ENCODE measurements at regions not wholly inside any gene's neighbourhood (a gene's known extent, or its start where the extent isn't known, plus 50 kb on each side); places are given as distances from the start of the nearest gene placed in this dataset.

DNA sequence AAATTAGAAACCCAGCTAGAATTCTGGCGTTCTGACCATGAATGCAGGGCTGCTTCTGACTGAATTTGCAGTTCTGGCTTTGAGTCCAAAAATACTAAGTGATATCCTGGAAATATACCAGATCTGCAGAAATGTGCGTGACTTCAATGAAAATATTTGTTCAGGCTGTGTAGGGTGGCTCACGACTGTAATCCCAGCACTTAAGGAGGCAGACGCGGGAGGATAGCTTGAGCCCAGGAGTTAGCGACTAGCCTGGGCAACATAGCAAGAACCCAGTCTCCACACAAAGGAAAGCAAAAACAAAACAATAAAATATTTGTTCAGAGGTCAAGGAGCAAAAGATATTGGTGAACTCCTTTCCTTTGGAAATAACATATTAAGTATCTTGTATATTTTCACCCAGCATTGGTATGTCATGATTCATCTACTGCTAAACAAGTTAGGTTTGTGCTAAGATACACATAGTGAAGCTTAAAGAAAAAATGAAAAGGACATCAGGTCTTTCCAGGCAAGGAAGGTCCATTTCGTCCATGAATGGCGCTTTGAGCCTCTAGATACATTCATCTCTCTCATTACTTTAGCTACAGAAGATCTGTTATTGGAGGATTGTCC, 239.2 kb downstream of the CMPK2 start:
- DNase-seq (ENCODE audit: low read depth) = no peak

DNA sequence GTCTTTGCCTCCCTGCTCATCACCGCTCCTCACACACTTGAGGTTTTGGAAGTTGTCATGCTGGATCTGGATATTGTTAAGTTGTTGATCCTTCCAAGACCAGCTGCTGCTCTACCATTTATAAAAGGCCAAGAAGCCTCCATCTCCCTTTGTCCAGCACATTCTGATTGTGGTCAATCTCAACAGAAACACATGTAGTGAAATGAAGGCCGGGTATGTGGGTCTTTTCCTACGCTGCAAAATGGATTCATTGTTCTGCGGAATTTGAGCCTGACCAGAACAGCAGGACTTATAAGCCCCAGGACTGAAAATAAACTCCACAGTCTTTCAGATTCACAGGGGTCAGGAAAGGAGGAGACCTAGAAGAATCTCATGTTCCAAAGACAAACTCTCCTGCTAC, 238.4 kb downstream of the CMPK2 start:
- DNase-seq (ENCODE audit: low read depth) = no peak

DNA sequence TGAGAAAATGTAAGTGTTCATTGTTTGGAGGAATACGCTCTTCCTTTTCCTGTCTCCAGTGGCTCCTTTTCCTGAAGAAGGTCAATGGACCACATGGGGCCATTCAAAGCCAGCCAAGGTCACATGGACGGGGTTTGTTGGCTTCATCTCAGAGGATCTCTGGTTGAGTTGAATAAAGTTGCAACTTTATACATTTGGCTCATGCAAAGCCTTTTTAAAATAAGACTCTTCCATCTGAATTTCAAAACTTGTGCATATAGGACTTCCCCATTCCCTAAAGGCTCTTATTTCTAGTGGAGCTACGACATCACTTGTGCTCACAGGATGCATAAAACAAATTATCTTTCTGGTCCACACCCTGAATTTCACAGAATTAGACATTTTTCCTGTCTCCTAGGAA, 235.5 kb downstream of the CMPK2 start:
- no peak for DNase-seq (ENCODE audit: low read depth)

DNA sequence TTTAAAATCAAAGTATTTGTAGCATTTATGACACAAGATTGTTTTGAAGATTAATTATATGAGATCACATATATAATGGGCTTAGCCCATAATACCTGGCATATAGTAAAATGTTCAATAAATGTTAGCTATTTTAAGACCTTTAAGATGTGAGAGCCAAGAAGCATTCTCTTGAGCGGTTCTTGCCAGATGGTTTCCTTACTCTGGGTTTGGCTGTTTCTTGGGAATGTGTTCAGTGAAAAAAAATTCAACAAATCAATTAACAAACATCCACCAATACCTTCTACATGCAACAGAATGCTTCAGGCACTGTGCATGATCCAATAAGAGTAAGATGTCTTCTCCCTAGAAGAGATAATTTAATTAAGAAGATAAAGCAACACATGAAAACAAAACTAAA, 230.4 kb downstream of the CMPK2 start:
- no peak for DNase-seq (ENCODE audit: low read depth)

DNA sequence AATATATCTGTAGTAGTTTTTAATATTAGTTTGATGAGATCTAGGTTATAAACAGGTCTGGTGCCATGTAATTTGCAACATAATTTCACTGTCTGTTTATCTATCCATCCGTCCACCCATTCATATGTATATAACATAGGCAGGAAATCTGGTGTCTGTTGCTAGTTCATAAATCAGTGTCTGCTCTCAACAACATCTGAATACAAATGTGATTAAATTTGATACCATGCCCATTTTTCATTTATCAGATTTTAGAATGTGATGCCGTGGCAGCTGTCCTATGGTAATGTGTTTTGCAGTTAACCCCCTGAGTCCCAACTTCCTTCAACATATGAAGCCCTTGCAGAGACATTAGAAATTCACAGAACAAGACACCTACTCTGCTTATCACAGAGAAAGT, 228.4 kb downstream of the CMPK2 start:
- no peak for DNase-seq (ENCODE audit: low read depth)

DNA sequence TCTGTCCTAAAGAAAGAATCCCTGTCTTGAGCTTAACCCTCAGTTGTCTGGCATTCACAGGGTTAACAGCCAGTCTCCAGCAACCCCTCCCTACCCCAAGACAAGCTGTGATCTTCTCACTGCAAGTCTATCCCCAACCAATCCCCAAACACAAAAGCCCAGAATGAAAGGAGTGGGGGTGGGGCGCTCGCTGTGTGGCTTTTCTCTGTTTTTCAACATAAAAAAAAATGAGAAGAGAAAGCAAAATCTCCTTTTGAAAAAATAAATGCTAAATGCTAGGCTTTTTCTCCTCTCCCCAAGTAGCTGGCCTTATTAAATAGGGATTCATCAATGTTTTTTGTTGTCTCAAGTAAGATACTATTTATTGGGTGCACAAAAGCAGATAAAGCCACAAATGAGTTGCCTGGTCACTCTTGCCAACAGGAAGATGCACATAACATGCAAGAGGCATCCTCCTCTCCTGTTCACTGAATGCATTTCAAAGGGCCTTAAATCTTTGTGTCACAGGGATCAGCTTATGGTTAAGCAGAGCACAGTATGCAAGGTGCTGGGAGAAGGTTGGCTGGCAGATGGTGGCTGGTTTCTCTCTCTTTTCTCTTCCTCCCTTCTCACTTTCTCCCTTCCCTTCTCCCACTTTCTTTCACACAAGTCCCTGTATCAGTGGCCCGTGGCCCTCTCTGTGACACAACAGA, 225.6 kb downstream of the CMPK2 start:
- no peak for DNase-seq (ENCODE audit: low read depth)

DNA sequence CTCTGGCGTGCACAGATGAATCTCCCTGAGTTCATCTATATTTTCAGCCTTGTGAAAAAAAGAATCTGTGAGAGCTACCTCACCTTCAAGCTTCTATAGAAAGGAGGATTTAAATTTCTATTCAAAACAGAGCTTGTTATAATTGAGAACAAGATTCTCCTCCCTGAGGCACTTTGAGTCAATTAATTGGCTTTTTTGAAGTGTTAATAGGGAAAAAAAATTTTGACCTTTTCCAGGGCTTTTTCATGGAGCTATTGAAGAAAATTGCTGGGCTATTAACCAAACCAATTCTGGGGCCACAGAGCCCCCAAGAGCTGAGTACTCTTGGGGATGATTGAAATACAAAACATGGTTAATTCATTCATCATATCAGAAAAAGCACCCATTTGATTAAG, 225.1 kb downstream of the CMPK2 start:
- DNase-seq (ENCODE audit: low read depth) = no peak

DNA sequence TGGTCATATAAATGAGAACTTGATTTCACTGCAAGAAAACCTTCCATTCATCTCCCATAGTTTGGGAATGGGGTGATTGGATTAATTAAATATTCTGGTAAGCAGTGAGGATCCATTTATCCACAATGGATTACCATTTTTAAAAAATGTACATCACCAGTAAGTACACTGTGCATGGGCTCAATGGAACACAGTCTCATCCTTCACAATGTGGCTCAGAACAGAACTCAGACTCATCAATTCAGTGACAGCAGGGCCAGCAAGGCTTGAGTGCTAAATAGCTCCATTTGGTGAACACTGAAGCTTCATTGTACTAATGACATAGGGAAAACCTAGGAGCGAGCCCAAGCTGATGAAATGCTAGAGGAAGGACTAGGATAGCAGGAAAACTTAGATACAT, 223.8 kb downstream of the CMPK2 start:
- DNase-seq (ENCODE audit: low read depth) = no peak

DNA sequence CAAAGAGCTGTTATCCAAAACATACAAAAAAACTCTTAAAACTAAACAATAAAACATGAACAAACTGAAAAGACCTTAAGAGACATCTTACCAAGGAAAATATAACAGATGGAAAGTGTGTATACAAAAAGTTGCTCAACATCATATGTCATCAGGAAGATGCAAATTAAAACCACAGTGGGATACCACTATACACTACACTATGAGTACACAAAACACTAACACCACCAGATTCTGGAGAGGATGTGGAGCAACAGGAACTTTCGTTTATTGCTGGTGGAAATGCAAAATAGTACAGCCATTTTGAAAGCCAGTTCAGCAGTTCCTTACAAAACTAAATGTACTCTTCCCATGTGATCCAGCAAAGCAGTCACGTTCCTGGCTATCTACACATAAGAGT, 221.4 kb downstream of the CMPK2 start:
- DNase-seq (ENCODE audit: low read depth) = no peak

DNA sequence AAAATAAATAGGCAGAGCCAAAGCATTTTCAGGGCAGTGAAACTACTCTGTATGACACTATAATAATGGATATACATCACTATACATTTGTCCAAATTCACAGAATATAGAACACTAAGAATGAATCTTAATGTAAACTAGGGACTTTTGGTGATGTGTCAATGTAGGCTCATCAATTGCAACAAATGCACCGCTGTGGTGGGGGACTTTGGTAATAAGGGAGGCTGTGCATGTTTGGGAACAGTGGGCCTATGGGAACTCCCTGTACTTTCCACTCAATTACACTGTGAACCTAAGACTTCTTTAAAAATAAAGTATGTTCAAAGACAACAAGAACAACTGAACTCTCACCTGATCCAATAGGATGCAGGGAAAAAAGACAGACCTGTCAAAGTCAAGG, 220.7 kb downstream of the CMPK2 start:
- no peak for DNase-seq (ENCODE audit: low read depth)

DNA sequence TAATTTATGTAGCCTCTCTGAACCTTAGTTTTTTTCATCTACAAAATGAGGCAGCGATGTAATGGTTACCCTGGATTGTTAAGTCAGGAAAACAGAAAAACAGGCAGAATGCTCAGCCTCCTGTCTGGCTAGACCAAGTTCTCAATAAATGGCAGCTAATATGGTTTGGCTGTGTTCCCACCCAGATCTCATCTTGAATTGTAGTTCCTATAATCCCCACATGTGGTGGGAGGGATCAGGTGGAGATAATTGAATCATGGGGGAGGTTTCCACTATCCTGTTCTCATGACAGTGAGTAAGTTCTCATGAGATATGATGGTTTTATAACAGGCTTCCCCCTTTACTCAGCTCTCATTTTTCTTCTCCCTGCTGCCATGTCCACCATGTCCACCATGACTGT, 220.0 kb downstream of the CMPK2 start:
- DNase-seq (ENCODE audit: low read depth) = no peak

DNA sequence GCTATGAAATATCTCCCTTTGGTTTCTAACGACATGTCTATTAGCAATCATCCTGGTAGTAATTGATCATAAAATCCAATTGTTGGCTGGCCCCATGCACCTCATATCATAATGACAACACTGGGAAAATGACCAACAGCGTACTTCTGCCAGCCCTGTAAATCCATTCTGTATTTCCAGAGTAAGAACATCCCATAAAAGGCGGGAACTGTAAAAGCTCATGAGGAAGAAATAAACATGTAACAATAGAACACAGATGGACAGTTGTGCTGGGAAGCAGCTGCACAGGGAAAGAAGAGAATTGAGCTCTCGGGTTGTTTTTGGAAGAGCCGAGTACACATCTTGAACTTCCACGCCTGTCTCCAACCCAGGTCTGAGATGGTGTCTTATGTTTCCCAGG, 218.7 kb downstream of the CMPK2 start:
- DNase-seq (ENCODE audit: low read depth) = no peak

DNA sequence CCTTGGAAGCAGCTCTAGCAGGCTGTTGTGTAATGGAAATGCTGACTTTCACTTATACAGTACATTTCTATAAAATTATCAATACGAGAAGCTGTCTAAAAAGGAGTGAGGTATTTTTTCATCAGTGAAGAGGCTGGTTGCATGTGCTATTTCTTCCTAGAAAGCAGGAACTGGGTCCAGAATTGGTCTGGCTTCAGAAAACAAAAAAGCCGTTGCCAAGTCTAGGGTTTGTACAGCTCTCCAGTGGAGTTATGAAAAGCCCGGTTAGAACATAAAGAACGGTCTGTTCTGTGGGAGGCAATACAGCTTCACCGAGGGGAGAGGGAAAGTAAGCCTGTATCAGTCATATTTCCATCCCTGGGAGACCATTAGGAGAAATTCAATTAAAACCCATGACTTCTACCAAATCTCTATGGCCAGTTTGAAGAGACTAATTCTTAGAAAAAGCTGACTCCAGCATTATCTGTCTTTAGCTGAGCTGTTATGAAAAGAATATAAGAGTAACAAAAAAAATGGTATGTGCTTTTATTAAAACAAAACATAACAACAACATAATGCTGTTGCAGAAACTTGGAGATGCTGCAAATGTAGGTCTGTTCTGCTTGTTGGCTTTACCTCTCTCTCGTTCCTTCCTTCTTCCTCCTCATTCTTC, 217.0 kb downstream of the CMPK2 start:
- no peak for DNase-seq (ENCODE audit: low read depth)

DNA sequence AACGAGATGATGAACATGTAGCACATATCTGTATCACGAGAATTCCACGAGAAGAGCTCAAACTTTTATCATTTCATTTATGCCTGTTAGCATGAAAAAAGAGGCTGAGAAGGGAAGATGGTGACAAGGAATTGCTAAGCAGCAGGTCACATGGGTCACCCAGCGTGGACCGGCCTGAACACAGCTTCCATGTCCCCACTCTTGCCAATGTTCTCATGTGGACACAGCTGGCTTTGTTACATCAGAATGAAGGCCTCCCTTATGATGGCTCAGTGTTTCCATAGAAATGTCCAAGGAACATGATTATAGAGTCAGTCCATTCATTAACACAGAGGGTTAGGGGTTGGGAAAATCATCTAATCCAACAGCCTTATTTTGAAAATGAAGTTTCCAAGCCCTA, 215.4 kb downstream of the CMPK2 start:
- no peak for DNase-seq (ENCODE audit: low read depth)

DNA sequence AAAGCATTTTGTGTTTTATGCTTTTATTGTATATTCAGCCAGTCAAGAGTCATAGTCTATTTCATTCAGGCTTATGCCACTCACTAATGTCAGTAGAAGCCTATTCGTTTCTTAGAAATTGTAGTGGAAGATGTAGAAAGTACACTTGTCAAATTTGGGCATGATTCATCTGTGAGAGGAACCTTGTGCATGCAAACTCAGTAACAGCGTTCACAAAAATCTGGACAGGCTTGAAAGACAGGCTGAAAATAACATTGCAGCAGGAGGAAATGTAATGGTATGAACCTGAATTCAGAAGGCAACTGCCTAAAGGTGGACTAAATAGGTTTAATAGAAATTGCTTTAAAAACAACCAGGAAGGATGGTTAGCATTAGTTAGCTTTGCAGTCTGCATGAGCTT, 213.5 kb downstream of the CMPK2 start:
- DNase-seq (ENCODE audit: low read depth) = no peak

DNA sequence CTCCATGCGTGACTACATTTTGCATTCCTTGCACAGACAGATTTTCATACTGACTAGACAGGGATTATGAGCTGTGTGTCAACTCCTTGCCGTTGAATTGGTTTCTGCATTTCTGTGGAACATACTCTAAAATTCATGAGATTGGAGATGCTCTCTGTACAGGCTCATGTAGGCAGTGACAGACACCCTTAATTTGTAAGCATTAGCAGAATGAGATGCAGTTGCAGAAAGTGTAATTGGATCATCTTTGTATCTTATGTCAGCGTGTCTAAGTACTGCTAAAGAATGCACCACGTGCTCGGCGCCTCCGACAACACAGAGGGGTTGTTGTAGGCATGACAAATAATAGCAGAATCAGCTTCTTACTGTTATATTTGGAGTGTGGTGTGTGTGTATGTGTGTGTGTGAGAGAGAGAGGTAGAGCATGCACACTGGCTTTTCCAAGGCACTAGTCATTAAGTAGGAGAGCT, 212.4 kb downstream of the CMPK2 start:
- no peak for DNase-seq (ENCODE audit: low read depth)

DNA sequence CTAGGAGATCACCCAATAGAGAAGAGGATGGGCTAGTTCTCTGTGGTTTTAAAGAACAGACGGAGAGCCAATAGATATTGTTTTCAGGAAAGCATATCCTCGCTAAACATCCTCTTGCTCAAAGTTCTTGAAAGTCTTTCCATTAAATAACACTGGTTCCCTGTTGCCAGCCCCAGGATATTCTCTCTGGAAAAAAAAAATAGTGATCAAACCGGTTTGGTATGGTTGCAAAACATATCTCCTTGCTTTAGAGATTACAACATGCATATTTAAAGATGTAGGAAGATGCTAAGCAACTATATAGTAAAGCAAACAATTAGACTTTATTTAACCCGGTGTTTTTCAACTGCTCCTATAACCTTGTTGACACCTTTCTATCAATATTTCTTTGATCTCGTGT, 211.4 kb downstream of the CMPK2 start:
- no peak for DNase-seq (ENCODE audit: low read depth)

DNA sequence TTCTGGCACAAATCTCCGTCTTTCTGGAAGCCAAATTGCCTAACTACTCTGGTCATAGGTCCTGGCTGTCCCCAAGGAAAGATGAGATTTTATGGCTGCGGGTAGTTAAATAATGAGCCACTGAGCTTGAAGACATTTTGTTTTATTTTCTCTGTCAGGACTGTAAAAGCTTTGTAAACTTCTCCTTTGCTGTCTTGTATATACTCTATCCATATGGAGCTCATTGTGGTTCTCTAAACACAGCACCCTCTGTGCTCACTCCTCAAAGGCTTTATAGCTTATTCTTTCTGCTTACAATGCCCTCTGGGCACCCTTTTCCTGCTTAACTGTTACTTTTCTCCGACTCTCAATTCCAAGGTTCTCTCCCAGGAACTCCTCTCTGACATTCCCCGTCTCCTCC, 209.1 kb downstream of the CMPK2 start:
- no peak for DNase-seq (ENCODE audit: low read depth)

DNA sequence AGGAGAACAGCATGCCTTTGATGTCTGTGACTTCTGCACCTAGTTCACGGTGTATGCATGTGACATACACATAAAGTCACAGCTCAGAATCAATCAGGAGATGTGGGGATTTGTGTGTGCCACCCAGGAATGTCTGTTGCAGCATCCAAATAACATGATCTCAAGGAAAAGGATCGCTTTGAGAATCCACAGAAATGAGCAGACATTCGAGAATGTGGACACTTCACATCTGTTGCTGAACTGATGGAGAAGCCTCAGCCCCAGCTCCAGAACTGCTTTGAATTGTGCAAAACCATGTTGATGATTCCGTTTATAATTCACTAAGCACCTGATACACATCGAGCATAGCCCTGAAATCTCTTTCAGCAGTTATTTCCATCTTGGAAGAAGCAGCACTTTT, 208.6 kb downstream of the CMPK2 start:
- no peak for DNase-seq (ENCODE audit: low read depth)

DNA sequence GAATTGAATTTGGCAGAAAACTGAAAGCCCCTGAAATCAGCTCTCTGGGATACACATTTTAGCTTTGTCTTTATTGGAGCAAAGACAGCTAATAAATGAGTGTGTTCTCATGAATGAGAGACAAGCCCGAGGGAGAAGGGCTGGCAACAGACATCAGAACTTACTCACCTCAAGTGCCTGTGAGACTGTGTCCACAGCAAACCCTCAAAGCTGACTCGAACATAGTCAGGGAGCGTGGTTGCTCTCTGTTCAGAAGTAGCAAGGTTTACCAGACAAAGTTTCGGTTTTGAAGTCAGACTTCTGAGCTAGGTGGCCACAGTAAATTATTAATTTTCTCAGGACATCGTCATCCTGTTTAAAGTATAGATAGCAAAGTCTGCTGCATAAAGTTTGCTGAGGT, 207.9 kb downstream of the CMPK2 start:
- DNase-seq (ENCODE audit: low read depth) = no peak

DNA sequence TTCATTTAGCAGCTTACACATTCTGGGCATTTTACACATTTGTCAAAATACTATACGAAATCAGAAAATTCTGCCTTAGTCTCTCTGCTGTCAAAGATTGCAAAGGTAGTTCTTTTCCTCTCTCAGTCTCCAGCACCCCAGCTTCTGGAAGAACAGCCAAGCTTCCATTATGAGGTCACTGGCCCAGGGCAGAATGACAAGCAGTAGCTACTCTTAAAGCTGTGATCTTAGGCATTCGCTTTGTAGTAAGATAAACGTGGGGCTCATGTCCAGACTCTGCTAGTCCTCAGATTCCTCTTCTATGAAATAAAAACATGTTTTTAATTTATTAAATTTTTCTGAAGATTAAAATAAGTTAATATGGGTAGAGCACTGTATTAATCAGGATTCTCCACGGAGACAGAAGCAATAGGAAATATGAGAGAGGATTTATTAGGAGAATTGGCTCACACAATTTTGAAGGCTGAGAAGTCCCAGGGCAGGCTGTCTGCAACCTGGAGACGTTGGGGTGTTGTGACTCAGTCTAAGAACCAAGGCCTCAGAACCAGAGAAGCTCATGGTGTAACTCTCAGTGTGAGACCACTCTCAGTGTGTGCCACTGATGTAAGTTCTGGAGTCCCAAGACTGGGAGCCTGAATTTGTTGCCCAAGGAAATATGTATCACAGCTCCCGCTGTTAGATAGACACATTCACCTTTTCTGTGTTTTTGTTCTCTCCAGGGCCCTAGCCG, 201.2 kb downstream of the CMPK2 start:
- no peak for DNase-seq (ENCODE audit: low read depth)

DNA sequence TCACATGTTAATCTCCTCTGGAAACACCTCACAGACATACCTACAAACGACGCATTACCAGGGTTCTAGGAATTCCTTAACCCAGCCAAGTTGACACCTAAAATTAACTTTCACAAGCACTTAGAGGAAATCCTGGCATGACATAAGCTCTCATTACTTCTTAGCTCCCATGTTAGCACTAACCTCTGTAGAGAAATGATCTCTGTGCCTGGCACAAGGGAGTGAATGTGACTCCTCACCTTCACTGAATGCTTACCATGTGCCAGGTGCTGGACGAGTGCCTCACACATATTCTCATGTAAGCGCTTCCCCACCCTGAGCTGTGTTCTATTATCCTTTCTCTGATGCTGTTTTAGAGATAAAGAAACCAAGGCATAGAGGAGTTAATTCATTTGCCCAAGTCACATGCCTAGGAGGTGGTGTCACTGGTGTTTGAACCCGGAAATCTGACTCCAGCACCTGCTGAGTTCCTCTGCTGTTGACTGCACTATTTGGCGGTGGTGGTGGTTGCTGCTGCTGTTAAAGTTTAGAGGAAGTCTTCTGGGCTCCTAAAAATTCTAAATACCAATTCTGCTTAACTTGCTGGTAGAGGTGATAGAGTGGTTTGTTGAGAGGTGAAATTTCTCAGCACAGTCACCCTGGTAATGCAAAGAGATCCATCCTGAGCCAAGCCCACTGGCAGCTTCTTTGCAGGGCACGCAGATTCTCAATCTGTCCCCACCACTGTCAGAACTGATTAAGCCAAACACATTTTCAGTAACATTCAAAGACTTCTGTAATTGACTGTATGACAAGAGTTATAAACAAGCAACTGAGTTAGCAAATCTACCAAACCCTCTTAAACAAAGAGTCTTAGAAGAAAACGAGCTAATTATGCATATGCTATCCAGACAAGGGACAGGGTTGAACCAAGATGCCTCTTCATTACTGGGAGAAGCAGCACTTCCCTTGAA, 200.3 kb downstream of the CMPK2 start:
- DNase-seq (ENCODE audit: low read depth) = no peak
